HUDEP-2 (cell line): ENCODE measurements at regions not wholly inside any gene's neighbourhood (a gene's known extent, or its start where the extent isn't known, plus 50 kb on each side); places are given as distances from the start of the nearest gene placed in this dataset.

Experiments used
- DNase-seq, 76 experiments: peaks; one replicate each; lab custom pipeline; 2025; ENCODE audit not compliant: unreplicated experiment in 76 of 76; lab: John Stamatoyannopoulos, UW

GRCh38 chr18:77439888-77440287 is 190.2 kb downstream of the GALR1 start:
- no peak for DNase-seq

DNA sequence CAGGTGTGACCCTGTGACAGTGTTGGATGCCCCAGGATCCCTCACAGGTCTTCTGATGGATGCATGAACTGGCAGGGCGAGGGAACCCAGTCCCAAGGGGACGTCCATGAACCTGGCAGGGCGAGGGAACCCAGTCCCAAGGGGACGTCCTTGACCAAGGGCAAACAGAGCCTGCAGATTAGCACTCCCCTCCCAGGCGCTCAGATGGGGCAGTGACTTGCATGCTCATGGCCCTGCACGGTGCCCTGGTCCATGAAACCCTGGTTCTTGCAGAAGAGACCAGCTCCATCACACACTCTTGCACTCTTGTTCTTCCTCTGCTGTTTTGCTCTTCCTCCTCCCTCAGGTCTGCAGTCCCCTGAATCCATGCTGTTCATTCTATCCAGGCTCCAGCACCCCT is 192.7 kb downstream of the GALR1 start:
- DNase-seq: no peak

DNA sequence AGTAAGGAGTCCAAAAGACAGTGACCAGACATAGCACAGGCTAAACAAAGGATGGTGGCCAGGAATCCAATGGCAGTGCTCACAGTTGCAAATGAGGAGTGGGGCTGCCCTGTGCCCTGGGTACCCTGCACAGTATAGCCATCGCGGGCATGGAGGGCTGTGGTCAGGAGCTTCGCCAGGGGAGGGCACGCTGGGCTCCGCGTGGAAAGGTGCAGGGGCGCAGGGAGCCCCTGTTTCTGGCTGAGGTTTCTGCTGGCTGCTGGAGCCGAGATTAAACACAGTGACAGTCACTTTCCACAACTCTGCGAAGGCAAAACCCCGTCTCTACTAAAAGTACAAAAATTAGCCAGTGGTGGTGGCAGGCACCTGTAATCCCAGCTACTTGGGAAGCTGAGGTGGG is 194.7 kb downstream of the GALR1 start:
- no peak for DNase-seq

GRCh38 chr18:77448046-77448445 is 198.4 kb downstream of the GALR1 start:
- no peak for DNase-seq

DNA sequence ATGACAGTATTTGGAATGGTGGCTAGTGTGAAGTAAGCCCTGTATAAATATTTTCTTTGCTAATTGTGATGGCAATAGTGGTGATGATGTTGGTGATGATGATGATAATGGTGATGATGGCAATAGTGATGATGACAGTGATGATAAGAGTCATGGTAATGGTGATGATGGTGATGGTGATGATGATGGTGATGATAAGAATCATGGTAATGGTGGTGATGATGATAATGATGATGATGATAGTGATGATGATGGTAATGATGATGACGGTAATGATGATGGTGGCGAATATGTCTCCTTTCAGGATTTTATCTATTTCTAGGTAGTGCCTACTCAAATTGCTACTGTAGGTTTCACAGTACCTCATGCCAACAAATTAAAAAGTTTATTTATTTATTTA is 205.4 kb downstream of the GALR1 start:
- no peak for DNase-seq

GRCh38 chr18:77457681-77458080 is 208.0 kb downstream of the GALR1 start:
- no peak for DNase-seq

DNA sequence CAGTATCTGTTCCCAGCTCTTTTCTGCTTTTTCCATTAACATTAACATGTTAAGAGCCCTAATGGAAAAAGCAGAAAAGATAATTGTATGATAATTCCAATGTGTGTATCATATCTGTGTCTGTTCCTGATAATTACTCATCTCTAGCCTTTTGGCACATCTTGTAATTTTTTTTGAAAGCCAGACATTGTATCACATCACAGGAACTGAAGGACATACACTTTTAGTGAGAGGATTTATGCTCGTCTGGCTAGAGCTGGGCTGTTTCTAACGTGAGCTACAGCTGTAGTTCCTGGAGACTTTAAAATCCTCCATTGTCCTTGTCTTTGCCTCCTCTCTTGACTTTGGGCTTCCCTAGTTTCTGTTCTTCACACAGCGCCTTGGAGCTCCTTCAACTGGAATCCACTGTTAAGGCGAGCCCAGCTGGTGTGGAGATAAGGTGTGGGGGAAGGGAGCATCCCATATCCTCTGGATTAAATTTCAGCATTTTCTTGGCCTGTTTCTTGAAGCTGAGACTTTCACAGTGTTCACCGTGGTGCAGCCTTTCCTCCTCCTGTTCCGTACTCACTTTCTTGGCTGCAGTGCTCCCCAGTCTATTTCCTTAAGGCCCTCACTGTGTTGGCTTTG is 211.5 kb downstream of the GALR1 start:
- DNase-seq: no peak

DNA sequence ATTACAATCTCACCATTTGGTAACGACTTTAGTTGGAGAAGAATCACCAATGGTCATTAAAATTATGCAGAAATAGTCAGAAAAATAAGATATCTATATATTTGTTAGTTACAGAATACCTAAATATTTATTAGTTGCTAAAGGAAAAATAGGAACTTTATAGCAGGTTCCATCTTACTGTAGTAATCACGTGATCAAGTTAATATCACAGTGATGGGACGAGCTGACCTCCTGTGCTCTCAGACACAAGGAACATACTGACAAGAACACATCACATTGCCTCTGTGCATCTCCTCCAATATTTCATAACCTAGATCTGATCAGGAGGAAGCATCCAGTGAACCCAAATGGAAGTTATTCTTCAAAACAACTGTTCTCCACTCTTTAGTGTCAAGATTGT is 215.3 kb downstream of the GALR1 start:
- no peak for DNase-seq

GRCh38 chr18:77466890-77467289 is 217.2 kb downstream of the GALR1 start:
- no peak for DNase-seq

- no peak for DNase-seq
Observed at GRCh38 chr18:77469131-77469530, 219.5 kb downstream of the GALR1 start.

DNA sequence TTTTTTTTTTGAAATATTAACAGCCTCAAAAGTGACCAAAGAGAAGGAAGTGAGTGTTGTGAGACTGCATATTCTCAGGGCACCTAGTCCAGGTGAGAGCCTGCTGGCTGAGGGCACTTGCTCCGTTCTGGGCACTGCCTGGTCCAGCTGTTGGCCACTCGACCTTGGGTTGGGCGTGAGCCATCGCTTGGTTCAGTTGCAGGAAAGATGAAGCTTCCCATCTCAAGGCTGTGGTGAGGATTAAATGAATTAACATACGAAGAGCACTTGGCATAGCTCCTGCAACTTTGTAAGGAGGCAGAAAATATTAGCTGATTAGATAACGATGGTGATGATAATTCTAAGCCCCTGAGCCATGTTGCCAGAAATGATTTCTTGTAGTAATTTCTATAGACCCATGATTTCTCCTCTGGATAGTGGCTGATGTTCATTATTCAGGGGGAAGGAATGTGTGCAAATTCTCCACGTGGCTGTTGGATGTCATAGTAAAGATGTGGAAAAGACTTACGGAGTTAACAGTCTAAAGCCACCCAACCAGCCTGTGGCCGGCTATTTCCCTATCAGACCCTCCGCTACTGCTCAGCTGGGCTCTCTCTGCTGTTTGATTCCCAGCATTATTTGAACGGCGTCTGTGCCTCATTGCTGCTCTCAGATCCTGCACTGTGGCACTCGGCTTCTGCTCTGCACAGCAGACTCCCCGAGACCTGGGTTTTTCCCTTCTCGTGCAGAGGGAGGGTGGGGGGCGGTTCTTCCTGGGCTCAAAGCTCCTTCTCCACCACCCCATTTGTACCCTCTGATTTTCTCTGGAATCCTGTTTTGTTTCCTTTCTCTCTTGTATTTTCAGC is 221.1 kb downstream of the GALR1 start:
- no peak for DNase-seq

- peak in 11 of 76 experiments; percentile 3 to 51 (median 20) for DNase-seq
Observed at GRCh38 chr18:77472509-77472908, 222.9 kb downstream of the GALR1 start.

DNA sequence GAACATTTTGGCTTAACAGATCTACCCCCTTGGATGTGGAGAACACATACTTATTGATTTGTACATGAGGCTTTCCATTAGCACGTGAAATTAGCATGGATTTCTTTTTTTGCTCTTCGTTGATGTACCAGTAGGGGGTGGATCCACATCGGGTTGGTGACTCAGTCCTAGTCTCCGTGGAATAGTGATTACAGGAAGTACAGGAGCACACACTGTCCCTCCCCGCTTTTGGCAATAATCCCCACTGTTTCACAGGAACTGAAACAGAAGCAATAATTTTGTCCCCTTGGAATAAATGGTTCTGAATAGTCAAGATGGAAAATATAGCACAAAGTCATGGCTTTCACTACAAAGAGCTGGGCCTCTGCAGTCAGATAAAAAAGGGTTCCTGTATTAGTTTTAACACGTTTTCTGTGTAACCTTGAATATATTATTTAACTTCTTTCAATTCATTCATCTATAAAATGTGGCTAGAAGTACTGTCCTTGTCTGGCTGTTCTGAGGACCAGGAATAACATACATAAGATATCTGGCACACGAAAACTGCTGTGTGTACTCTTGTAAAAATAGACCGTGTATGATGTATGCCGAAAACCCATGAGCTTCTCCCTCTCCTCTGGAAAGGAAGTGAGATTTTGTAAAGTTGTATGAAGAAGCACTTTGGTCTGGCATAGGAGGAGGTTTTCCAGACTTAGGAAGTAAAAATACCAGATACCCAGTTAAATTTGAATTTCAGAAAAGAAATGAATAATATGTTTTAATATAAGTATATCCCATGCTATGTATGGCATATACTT is 229.2 kb downstream of the GALR1 start:
- peak in 4 of 76 experiments; percentile 12 to 25 (median 20) for DNase-seq

GRCh38 chr18:77481541-77481940 is 231.9 kb downstream of the GALR1 start:
- no peak for DNase-seq

DNA sequence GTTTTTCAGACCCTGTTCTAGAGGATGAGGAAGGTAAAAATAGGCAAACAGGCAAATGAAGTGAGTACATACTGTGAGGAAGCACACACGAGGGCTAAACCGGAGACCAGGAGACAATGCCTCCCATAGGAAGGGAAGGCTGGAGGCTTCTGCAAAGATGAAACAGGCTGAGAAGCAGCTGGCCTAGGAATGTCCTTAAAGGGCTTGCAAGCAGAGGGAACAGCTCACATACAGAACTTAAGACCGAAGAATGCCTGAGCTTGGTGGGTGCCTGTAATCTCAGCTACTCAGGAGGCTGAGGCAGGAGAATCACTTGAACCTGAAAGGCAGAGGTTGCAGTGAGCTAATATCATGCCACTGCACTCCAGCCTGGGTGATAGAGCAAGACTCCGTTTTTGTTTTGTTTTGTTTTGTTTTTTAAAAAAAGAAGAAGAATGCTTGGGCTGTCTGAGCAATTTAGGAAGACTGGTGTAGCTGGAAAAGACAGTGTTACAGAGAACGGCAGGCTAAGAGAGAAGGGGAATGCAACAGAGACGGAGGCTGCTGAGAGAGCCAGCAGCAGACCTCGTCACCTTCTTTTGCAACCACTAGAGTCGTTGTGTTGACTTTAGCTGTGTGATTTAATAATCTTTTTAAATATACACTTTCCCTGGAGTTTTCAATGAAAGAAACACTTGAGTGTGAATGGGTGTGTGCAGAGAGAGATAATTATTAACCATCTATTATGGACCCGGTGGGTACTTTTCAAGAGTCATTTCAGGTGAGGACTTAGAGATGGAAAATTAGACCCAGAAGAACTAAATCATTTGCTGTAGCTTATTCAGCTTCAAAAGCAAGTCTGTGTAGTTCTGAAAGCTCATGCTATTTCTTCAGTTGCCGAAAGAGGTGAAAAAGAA is 232.8 kb downstream of the GALR1 start:
- no peak for DNase-seq

- DNase-seq: no peak
Observed at GRCh38 chr18:77486985-77487384, 237.3 kb downstream of the GALR1 start.

GRCh38 chr18:77487951-77488740 is 238.5 kb downstream of the GALR1 start:
- no peak for DNase-seq

- DNase-seq: no peak
Observed at GRCh38 chr18:77495079-77495478, 245.4 kb downstream of the GALR1 start.

GRCh38 chr18:77495982-77496690 is 246.5 kb downstream of the GALR1 start:
- DNase-seq: no peak
